HG03354 (cell line): ENCODE measurements at regions not wholly inside any gene's neighbourhood (a gene's known extent, or its start where the extent isn't known, plus 50 kb on each side); places are given as distances from the start of the nearest gene placed in this dataset.

ENCODE experiments used
- ATAC-seq: cut with Tn5 transposase; IDR thresholded peaks from one replicate; pipeline ENCODE4 v1.9.1; 2021; ENCODE audit warnings: mild to moderate bottlenecking; ENCODE audit not compliant: unreplicated experiment, poor library complexity, severe bottlenecking

DNA sequence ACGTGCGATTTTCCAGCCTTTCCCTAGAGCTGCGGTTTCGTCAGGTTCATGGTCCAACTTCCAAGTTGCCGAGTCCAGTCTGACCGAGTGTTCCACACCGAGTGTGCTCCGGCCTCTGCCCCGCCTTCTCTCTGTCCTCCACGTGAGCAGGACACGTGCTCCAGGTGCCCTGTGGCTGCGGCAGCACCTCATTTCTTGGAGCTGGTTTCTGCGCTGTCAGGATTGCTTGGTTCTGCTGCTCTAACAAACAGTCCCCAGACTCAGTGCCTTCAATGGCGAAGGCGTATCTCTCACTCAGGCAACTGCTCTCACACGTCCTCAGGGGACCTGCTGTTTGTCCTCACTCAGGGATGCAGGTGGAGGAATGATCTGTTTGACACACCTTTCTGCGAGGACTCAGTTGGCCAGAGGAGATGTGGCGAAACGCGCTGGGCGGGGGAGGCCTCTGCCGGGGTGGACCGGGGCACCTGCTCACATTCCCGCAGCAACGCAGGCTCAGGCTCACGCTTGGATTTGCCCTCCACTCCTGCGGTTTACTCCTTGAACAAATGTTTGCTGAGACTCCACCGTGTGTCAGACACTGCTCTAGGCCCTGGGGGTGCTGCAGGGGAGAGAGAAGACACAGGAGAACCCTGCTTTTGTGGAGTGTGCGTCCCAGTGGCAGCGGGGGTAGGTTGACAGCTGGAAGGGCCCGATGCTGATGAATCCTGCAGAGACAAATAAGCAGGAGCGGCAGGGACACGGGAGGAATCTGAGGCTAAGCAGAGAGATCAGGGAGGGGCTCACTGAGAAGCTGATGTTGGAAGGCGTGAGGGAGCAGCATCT is 63.4 kb upstream of the FBRSL1 start:
- no peak for ATAC-seq

GRCh38 chr12:132424811-132425210 is 65.1 kb upstream of the FBRSL1 start:
- ATAC-seq, result no peak

- ATAC-seq, result no peak
Observed at GRCh38 chr12:132423820-132424645, 65.9 kb upstream of the FBRSL1 start.

DNA sequence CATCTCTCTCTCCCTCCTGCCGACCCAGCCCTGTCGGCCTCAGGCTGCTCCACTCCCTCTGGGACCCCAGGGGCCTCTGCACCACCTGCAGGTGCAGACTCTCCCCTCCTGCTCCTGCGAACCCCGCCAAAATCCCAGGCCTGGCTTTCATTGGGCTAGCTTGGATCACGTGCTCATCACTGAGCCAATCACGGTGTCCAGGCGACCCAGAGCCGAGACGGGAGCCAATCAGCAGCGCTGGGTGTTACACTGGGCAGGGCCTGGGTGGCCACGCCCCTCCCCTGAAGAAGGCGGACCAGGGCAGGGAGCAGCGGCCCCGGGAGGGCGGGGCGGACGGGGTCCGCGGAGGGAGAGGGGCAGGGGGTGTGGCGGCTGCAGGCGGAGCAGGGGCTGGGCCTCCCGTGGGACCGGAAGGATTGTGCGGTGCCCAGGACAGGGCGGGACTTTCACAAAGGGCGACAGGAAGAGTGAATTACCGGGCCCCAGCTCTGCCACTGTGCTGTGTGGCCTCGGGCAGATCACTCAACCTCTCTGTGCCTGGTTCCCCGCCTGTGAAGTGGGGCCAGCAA is 66.6 kb upstream of the FBRSL1 start:
- ATAC-seq, result no peak

- no peak for ATAC-seq
Observed at GRCh38 chr12:132422381-132423043, 67.4 kb upstream of the FBRSL1 start.

DNA sequence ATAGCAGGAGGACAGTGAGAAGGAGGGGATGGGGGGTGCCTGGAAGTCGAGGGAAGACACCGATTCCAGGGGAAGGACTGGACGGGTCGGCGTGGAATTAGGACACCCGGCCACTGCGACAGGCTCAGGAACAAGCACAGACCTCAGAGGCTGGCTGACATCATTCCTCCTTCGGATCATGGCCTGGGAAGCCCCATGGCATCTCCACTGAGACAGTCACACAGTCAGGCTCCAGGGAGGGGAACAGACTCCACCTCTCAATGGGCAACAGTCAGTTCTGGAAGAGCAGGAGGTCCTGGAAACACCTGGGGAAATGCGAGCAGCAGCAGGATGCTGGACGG is 67.9 kb upstream of the FBRSL1 start:
- no peak for ATAC-seq

DNA sequence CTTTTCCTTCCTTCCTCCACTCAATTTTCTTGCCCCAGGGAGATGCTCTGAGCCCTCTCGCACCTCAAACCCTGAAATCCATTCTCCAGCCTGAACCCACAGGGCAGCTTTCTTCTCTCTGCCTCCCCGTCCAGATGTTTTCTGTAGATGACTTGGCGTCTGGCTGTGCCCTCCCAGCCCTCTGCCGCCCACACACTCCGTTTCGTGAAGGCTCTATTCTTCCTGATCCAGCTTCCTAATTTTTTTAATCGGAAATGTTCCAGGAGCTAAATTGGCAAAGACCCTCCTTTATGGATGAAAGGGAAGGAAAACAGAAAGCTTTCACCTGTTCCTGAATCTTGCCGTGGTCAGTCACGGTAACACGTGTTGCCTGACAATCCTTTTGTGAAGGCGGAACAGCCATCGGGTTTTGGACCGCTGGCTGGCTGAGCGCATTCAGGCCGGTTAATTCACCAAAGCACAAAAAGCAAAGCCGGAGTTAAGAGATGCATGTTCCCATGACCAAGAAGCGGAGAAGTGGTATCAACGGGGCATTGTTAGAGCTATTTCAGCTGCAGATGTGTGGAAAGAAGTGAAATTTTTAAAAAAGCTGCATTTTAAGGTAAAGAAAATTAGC is 70.2 kb upstream of the FBRSL1 start:
- ATAC-seq, result no peak

GRCh38 chr12:132418393-132418925 is 71.5 kb upstream of the FBRSL1 start:
- no peak for ATAC-seq

- ATAC-seq, result no peak
Observed at GRCh38 chr12:132417741-132418140, 72.2 kb upstream of the FBRSL1 start.

- no peak for ATAC-seq
Observed at GRCh38 chr12:132416827-132417226, 73.1 kb upstream of the FBRSL1 start.

DNA sequence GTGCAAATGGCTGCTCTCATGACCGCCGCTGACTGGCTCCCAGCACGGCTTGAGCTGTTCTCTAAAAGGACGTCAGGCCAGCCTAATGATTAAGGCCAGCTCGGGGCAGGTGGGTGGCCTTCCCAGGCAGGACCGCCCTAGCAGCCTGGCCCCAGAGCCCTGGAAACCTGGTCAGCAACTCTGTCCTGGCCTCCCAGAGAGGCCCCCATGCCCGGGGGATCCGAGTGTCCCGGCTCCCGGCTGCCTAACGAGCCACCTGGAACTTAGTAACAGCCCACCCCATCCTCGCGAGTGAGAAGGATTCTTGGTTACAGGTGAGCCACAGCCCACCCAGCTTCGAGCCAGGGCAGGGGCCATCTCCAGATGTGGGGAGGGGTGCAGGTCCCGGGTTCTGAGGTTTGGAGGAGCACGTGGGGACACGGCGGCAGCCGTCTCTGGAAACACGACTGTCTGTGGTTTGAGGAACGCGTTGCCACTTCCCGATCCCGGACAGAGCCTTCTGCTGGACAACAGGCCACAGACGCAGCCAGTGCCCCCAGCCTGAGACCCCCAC is 73.8 kb upstream of the FBRSL1 start:
- ATAC-seq, result no peak

GRCh38 chr12:132415327-132416120 is 74.4 kb upstream of the FBRSL1 start:
- no peak for ATAC-seq

GRCh38 chr12:132414634-132415326 is 75.2 kb upstream of the FBRSL1 start:
- peak; percentile 84 for ATAC-seq

DNA sequence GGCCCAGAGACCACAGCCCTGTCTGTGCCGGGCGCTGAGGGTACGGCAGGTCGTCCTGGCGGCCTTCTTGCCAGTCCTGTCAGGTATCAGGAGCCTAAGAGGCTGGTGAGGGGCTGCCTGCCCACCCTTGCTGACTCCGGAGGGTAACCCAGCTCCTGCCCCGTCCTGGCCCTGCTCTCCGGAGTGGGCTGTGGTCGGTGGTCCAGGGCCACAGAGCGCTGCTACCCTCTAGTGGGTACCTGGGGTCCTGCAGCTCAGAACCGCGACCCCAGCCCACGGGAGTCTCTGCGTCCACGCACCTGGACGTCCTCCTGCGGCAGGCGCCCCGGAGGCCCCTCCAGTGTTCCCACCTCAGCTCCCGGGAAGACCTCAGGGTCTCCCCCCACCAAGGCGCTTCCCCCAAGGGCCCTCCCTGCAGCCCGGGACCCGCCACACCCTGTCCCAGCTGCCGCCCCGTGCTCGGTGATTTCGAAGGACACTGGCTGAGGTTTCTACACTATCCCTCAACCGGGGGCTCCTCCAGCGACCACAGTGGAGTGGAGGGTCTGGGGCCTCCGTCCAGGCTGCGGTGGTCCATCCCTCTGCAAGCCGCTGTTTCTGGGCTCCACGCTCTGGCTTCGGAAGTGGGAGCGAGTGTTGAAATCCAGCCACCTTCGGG is 75.9 kb upstream of the FBRSL1 start:
- ATAC-seq, result no peak

- no peak for ATAC-seq
Observed at GRCh38 chr12:132411457-132411856, 78.5 kb upstream of the FBRSL1 start.

DNA sequence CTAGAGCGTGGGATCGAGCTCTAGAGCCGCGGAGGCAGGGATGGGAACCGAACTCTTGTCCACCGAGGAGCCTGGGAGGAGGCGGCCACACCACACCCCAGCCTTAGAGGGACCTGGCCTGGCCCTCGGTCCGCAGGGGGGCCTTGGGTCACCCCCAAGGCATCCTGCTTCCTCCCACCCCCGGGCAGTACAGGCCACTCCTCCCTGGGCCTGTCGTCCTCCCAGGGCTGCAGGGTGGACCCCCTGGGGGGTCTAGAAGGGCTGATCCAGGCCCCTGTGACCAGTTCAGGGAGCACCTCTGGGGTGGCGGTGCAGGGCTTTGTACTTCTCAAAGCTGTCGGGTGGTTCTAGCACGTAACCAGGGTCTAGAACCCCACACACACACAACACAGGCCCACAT is 79.1 kb upstream of the FBRSL1 start:
- ATAC-seq, result no peak

DNA sequence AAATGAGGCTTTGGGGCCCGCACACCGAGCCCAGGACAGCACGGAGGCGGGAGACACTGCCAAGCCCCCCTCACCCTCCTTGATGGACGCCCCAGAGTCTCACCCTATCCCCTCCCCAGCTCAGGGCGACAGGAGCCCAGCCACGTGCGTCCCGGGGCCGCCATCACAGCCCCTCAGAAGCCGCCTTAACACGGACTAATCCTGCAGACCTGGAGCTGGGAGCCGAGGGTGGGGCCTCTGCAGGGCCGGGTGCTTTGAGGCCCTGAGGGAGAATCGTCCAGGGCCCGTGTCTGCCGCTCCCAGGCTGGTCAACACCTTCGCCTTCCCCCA is 79.7 kb upstream of the FBRSL1 start:
- ATAC-seq, result no peak
